CD1c-positive myeloid dendritic cell (primary cell): ENCODE measurements at regions not wholly inside any gene's neighbourhood (a gene's known extent, or its start where the extent isn't known, plus 50 kb on each side); places are given as distances from the start of the nearest gene placed in this dataset.
"Not testable (repeated sequence)": the region's sequence is repeated elsewhere in the genome, so short reads cannot be mapped to it uniquely, and the experiment has no call there.

Experiments used
- DNase-seq: peaks from one replicate; pipeline ENCODE4 v3.0.0-alpha.2; 2016; ENCODE audit errors: extremely low spot score

GRCh38 chr6:82419132-82419581 is 55.5 kb downstream of the TPBG start:
- DNase-seq, result no peak

- no peak for DNase-seq
Observed at GRCh38 chr6:82419859-82420258, 56.2 kb downstream of the TPBG start.

- DNase-seq, result no peak
Observed at GRCh38 chr6:82430611-82431010, 67.0 kb downstream of the TPBG start.

GRCh38 chr6:82436740-82437139 is 73.1 kb downstream of the TPBG start:
- no peak for DNase-seq

GRCh38 chr6:82437701-82438100 is 74.1 kb downstream of the TPBG start:
- no peak for DNase-seq

GRCh38 chr6:82441047-82441855 is 77.6 kb downstream of the TPBG start:
- no peak for DNase-seq

- no peak for DNase-seq
Observed at GRCh38 chr6:82442061-82442719, 78.6 kb downstream of the TPBG start.

GRCh38 chr6:82458147-82458546 is 94.5 kb downstream of the TPBG start:
- no peak for DNase-seq

- DNase-seq, result no peak
Observed at GRCh38 chr6:82458705-82459104, 95.1 kb downstream of the TPBG start.

- no peak for DNase-seq
Observed at GRCh38 chr6:82461536-82461935, 97.9 kb downstream of the TPBG start.

GRCh38 chr6:82467338-82467737 is 103.7 kb downstream of the TPBG start:
- DNase-seq, result no peak

- DNase-seq, result not testable (repeated sequence)
Observed at GRCh38 chr6:82470123-82470522, 106.5 kb downstream of the TPBG start.

GRCh38 chr6:82475106-82475505 is 111.5 kb downstream of the TPBG start:
- DNase-seq, result not testable (repeated sequence)

- DNase-seq, result no peak
Observed at GRCh38 chr6:82484001-82484400, 120.4 kb downstream of the TPBG start.

- DNase-seq, result no peak
Observed at GRCh38 chr6:82484737-82485626, 121.4 kb downstream of the TPBG start.

- no peak for DNase-seq
Observed at GRCh38 chr6:82487895-82488294, 124.3 kb downstream of the TPBG start.

GRCh38 chr6:82488403-82488802 is 124.8 kb downstream of the TPBG start:
- no peak for DNase-seq

- DNase-seq, result no peak
Observed at GRCh38 chr6:82492134-82492533, 128.5 kb downstream of the TPBG start.

- no peak for DNase-seq
Observed at GRCh38 chr6:82493467-82493866, 129.8 kb downstream of the TPBG start.

- no peak for DNase-seq
Observed at GRCh38 chr6:82494367-82494766, 130.8 kb downstream of the TPBG start.

- DNase-seq, result not testable (repeated sequence)
Observed at GRCh38 chr6:82501901-82502300, 138.3 kb downstream of the TPBG start.

GRCh38 chr6:82506526-82506925 is 142.9 kb downstream of the TPBG start:
- DNase-seq, result no peak
